ENCODE measurements at regions not wholly inside any gene's neighbourhood (a gene's known extent, or its start where the extent isn't known, plus 50 kb on each side); places are given as distances from the start of the nearest gene placed in this dataset. TPM values are rescaled to one million over a fixed set of nuclear protein-coding genes. Genes with fewer than 3 reads are reported as not detected.

GRCh38 chr1:232096751-232097150 is 470.2 kb downstream of the DISC1 start (continued):
- TF ChIP-seq CTCF (IDR thresholded peaks at IDR 0.05; ENCODE audit: control extremely low read depth in 1 of 3, insufficient read depth in 1 of 3, low read depth in 1 of 3, low read length in 3 of 3), result no peak

Small RNA genes in the stretch of these regions (small RNA-seq; reads per million reads assigned to genes)
- gene BX323014.1 (ENCODE audit: insufficient read depth) (not detected), gene RN7SL299P (ENCODE audit: insufficient read depth) (not detected)

Measured in H1 (cell line).